Upper lobe of left lung (tissue), 4 donors: ENCODE measurements at regions not wholly inside any gene's neighbourhood (a gene's known extent, or its start where the extent isn't known, plus 50 kb on each side); places are given as distances from the start of the nearest gene placed in this dataset.

ENCODE experiments used
- POLR2A ChIP-seq, 4 donors: fragments of 450-650 bp; IDR thresholded peaks; one replicate each; pipeline ENCODE4 v1.5.1; 2016 to 2017; ENCODE audit warnings: antibody characterized with exemption in 4 of 4, mild to moderate bottlenecking in 2 of 4
- POLR2AphosphoS5 ChIP-seq, 2 donors: sonication (generic); formaldehyde crosslinking; IDR thresholded peaks; one replicate each; pipeline ENCODE4 v1.5.1; 2017; ENCODE audit warnings: antibody characterized with exemption in 2 of 2

- TF ChIP-seq POLR2AphosphoS5 (IDR thresholded peaks at IDR 0.05) (no peak), POLR2A (IDR thresholded peaks at IDR 0.05) (no peak)
These were observed 448.0 kb upstream of the SEMA3A start for GRCh38 chr7:84642611-84643010.
